Nephron (organoid): ENCODE measurements at regions not wholly inside any gene's neighbourhood (a gene's known extent, or its start where the extent isn't known, plus 50 kb on each side); places are given as distances from the start of the nearest gene placed in this dataset.

Source experiments
- H3K27ac Mint-ChIP-seq, 3 experiments: 2 replicates each; pipeline ENCODE4 v1.8.0; 2020; ENCODE audit warnings: mixed read lengths in 3 of 3, mild to moderate bottlenecking in 2 of 3, moderate library complexity in 1 of 3
- H3K27me3 Mint-ChIP-seq: 2 replicates; pipeline ENCODE4 v1.8.0; 2021; ENCODE audit warnings: low read depth, mild to moderate bottlenecking, moderate library complexity, mixed read lengths
- H3K36me3 Mint-ChIP-seq: 2 replicates; pipeline ENCODE4 v1.8.0; 2020; ENCODE audit warnings: low read depth, mixed read lengths
- H3K4me1 Mint-ChIP-seq: 2 replicates; pipeline ENCODE4 v1.8.0; 2020; ENCODE audit warnings: mixed read lengths
- H3K4me3 Mint-ChIP-seq, 3 experiments: 2 replicates each; pipeline ENCODE4 v1.8.0; 2020; ENCODE audit warnings: mild to moderate bottlenecking in 3 of 3, mixed read lengths in 3 of 3, moderate library complexity in 2 of 3
- H3K9me3 Mint-ChIP-seq: 2 replicates; pipeline ENCODE4 v1.8.0; 2020; ENCODE audit warnings: mixed read lengths
- CTCF ChIP-seq, 3 experiments: fragments of 200-600 bp; sonication (generic); IDR thresholded peaks; one replicate each; pipeline ENCODE4 v1.5.0; 2021; ENCODE audit warnings: antibody characterized with exemption in 3 of 3; ENCODE audit not compliant: unreplicated experiment in 3 of 3

- Mint-ChIP-seq H3K27ac (no peak overlapping the region), H3K36me3 (no peaks in the 10 kb centered on the region), H3K27me3 (no peaks in the 10 kb centered on the region), H3K4me3 (no peak overlapping the region), H3K9me3 (no peaks in the 10 kb centered on the region), H3K4me1 (peaks cover 9% of the 10 kb centered on the region)
- no peak for TF ChIP-seq CTCF (IDR thresholded peaks at IDR 0.05; ENCODE audit: unreplicated experiment in 3 of 3)
These were observed 420.3 kb downstream of the GABRG2 start for GRCh38 chr5:162487528-162488525.

GRCh38 chr5:162496100-162496808 is 428.7 kb downstream of the GABRG2 start:
- Mint-ChIP-seq H3K4me3 (no peak overlapping the region), H3K4me1 (no peaks in the 10 kb centered on the region), H3K27ac (no peak overlapping the region), H3K9me3 (no peaks in the 10 kb centered on the region), H3K27me3 (no peaks in the 10 kb centered on the region), H3K36me3 (no peaks in the 10 kb centered on the region)
- TF ChIP-seq CTCF (IDR thresholded peaks at IDR 0.05; ENCODE audit: unreplicated experiment in 3 of 3), result no peak

GRCh38 chr5:162497455-162497854 is 429.9 kb downstream of the GABRG2 start:
- no peak overlapping the region for H3K4me3 Mint-ChIP-seq
- H3K4me1 Mint-ChIP-seq, result no peaks in the 10 kb centered on the region
- no peaks in the 10 kb centered on the region for H3K9me3 Mint-ChIP-seq
- TF ChIP-seq CTCF (IDR thresholded peaks at IDR 0.05; ENCODE audit: unreplicated experiment in 3 of 3), result no peak
- no peak overlapping the region for H3K27ac Mint-ChIP-seq
- H3K36me3 Mint-ChIP-seq, result no peaks in the 10 kb centered on the region
- H3K27me3 Mint-ChIP-seq, result no peaks in the 10 kb centered on the region

GRCh38 chr5:162502780-162503179 is 435.2 kb downstream of the GABRG2 start:
- TF ChIP-seq CTCF (IDR thresholded peaks at IDR 0.05; ENCODE audit: unreplicated experiment in 3 of 3), result no peak
- H3K9me3 Mint-ChIP-seq, result no peaks in the 10 kb centered on the region

GRCh38 chr5:162503796-162504195 is 436.2 kb downstream of the GABRG2 start:
- Mint-ChIP-seq H3K9me3 (no peaks in the 10 kb centered on the region), H3K27me3 (no peaks in the 10 kb centered on the region), H3K4me1 (no peaks in the 10 kb centered on the region), H3K36me3 (no peaks in the 10 kb centered on the region), H3K4me3 (no peak overlapping the region), H3K27ac (no peak overlapping the region)
- TF ChIP-seq CTCF (IDR thresholded peaks at IDR 0.05; ENCODE audit: unreplicated experiment in 3 of 3), result no peak

More at GRCh38 chr5:162502780-162503179, 435.2 kb downstream of the GABRG2 start:
- no peaks in the 10 kb centered on the region for H3K27me3 Mint-ChIP-seq
- H3K4me1 Mint-ChIP-seq, result no peaks in the 10 kb centered on the region
- H3K36me3 Mint-ChIP-seq, result no peaks in the 10 kb centered on the region
- H3K4me3 Mint-ChIP-seq, result no peak overlapping the region
- no peak overlapping the region for H3K27ac Mint-ChIP-seq
